GM10248 (cell line): ENCODE measurements at regions not wholly inside any gene's neighbourhood (a gene's known extent, or its start where the extent isn't known, plus 50 kb on each side); places are given as distances from the start of the nearest gene placed in this dataset.

Experiments
- CTCF ChIA-PET: fragments of 300-600 bp; sonication (Branson Sonifier 250); formaldehyde crosslinking; extraction: SDS; loops from one replicate; lab custom pipeline; 2021; ENCODE audit warnings: antibody characterized with exemption; lab: Yijun Ruan, JAX
- POLR2A ChIA-PET: fragments of 350-650 bp; sonication (Branson Sonifier 250); formaldehyde crosslinking; extraction: SDS; loops from one replicate; lab custom pipeline; 2020; ENCODE audit warnings: antibody characterized with exemption; lab: Yijun Ruan, JAX
- DNase-seq: peaks from one replicate; pipeline ENCODE4 v3.0.0; 2012; ENCODE audit errors: extremely low spot score
- TF ChIP-seq, protein P1 (sequence below): IDR thresholded peaks from 2 replicates; pipeline ENCODE4 v1.5.1; 2012; ENCODE audit warnings: mild to moderate bottlenecking, low read depth; ENCODE audit errors: extremely low read depth, missing control alignments, control extremely low read depth

DNA sequence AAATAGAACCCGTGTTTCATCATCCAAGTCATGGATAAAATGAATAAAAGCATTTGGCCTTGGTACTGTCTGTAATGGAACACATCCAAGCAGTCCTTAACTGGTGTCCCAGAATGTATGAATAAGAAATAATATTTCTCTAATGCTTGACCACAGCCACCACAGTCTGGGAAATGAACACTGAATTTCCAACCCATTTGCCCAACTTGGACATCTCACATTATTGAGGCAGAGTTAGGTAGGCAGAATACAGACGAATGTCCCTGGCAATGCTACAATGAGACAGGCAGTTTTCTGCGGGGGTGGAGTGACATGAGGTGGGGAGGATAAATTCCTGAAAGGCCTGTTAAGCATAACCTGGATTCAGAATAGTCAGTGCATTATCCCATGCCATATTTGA lies 245.7 kb downstream of the ZIC1 start:
- POLR2A ChIA-PET, result no interaction called here
- CTCF ChIA-PET, result no interaction called here
- DNase-seq, result no peak
- TF ChIP-seq, protein P1, sequence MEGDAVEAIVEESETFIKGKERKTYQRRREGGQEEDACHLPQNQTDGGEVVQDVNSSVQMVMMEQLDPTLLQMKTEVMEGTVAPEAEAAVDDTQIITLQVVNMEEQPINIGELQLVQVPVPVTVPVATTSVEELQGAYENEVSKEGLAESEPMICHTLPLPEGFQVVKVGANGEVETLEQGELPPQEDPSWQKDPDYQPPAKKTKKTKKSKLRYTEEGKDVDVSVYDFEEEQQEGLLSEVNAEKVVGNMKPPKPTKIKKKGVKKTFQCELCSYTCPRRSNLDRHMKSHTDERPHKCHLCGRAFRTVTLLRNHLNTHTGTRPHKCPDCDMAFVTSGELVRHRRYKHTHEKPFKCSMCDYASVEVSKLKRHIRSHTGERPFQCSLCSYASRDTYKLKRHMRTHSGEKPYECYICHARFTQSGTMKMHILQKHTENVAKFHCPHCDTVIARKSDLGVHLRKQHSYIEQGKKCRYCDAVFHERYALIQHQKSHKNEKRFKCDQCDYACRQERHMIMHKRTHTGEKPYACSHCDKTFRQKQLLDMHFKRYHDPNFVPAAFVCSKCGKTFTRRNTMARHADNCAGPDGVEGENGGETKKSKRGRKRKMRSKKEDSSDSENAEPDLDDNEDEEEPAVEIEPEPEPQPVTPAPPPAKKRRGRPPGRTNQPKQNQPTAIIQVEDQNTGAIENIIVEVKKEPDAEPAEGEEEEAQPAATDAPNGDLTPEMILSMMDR, result no peak

DNA sequence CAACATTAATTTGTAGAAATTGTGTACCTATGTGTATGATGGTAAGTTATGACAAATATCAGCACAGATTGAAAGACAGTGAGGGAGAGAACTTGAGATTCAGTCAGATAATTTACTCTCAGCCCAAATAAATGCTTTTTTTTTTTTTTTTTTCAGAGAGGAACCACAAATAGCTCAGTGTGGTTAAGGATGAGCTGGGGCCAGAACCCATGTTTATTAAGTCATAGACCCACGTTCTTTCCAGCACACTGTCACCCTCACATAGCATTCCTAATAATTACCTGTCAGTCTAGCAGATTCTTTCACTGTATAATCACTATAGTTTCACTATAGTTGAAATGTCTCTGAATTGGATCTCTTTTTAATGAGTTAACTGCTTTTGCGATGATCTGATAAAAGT lies 246.1 kb downstream of the ZIC1 start:
- ChIA-PET POLR2A (no interaction called here), CTCF (interaction anchor here (0.8 kb wide), 1 partner anchor 11 kb away, joined by 3 read pairs; no protein-coding TSS in a partner anchor)
- TF ChIP-seq, protein P1, result no peak
- no peak for DNase-seq

DNA sequence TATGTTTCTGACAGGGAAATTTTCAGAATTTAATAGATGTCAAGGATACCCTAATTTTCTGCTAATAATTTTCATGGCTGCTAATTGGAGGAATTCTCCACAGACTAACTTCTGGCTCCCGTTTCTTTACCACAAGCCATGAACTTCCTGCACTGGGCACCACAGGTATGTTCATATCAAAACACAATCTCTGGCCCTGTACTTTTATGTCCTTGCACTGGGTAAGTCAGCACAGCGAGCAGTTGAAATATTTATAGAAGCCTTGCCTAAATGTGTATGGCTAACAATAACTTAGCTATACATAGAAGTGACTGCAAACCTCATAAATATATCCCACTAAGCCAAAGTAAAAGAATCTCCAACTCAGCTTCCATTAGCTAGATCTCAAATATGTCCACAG lies 246.9 kb downstream of the ZIC1 start:
- TF ChIP-seq, protein P1, result no peak
- CTCF ChIA-PET, result interaction anchor here (0.8 to 3.2 kb wide), 2 partner anchors 11 to 12 kb away, joined by 3 to 14 read pairs; no protein-coding TSS in a partner anchor
- POLR2A ChIA-PET, result no interaction called here
- no peak for DNase-seq

DNA sequence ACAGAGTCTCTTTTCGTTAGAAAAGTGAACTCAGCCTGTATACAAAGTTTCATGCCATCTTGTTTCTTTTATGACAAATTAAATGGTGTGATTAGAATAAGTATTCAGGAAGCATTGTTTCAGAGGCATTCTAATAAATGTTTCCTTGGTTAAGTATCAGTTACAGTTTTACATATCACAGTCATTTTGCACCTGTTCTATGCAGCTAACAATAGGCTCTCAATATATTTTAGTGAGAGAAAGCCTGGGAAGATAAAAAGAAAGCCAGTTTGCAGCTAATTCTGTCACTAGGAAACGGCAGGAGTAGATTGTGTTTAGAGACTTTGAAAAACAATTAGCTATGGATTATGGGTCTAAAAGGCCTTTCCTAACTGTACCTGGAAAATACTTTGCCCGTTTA lies 252.8 kb downstream of the ZIC1 start:
- ChIA-PET POLR2A (no interaction called here), CTCF (interaction anchor here (0.9 kb wide), 1 partner anchor 9 kb away, joined by 3 read pairs; no protein-coding TSS in a partner anchor)
- TF ChIP-seq, protein P1, result no peak
- no peak for DNase-seq

DNA sequence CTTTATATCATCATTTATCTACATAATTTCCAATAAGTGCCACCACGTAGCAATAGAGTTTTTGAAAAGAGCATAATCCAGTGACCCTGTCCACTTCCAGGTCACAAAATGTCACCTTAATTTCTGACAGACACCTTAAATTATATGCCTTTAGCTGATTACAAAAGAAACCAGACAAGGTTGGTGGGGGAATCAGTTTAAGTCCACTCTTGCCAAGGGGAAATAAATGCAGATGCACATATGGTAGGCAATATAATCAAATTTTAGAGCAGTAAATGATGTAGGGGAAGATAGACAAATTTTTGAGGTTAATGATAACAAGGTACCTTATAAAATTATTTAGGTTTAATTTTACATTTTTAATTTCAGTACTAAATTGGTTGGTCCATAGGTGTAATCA lies 253.5 kb downstream of the ZIC1 start:
- ChIA-PET CTCF (interaction anchor here (0.9 kb wide), 1 partner anchor 10 kb away, joined by 3 read pairs; no protein-coding TSS in a partner anchor), POLR2A (no interaction called here)
- TF ChIP-seq, protein P1, result no peak
- DNase-seq, result no peak

DNA sequence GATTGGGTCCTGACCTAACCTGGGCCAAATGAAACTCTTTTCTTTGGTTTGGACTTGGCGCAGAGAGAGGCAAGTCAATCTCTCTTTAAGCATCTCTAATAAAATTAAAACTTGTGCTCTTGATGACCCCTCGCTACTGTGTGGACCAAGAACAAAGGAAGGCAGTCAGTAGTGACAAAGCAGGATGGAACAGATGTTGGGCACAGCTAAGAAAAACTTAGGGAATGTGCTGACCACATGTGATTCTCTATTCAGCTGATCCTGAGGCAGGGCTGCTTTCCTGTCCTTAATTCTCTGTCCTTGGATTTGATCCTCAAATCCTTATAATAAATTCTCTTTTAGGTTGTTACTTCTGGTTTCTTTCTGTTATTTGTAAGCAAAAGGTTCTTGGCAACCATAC lies 259.9 kb downstream of the ZIC1 start:
- TF ChIP-seq, protein P1, result no peak
- no peak for DNase-seq
- ChIA-PET POLR2A (no interaction called here), CTCF (interaction anchor here (2.8 kb wide), 1 partner anchor 11 kb away, joined by 14 read pairs; no protein-coding TSS in a partner anchor)
